ENCODE measurements at regions not wholly inside any gene's neighbourhood (a gene's known extent, or its start where the extent isn't known, plus 50 kb on each side); places are given as distances from the start of the nearest gene placed in this dataset.

DNA sequence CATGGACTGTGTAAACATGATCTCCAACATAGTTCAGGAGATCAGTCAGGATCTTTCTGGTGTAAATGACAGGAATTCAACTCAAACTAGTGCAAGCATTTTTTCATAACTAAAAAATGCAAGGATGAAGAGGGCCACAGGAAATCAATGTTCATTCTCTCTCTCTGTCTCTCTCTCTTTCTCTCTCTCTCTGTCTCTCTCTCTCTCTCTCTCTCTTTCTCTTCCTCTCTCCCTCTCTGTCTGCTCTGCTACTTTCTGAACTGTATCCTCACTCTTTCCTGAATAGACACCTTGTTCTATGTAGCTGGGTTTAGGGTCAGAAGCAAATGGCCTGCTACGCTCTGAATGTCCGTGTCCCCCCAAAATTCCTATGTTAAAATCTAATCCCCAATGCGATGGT, 240.9 kb upstream of the UBE2E2 start:
- in situ Hi-C loops (cut with MboI): no loop called here
- Histone ChIP-seq H3K27ac (ENCODE audit: extremely low read depth, low read depth, low read length) (no peak overlapping the region), H3K4me2 (ENCODE audit: insufficient read depth, low read length) (no peak overlapping the region), H2AFZ (ENCODE audit: low read depth, low read length) (no peak overlapping the region), H3K9ac (ENCODE audit: insufficient read depth in 1 of 2, low read depth in 2 of 2, low read length in 2 of 2) (no peak overlapping the region), H3K4me1 (replicated peaks in 1 of 2; ENCODE audit: control insufficient read depth in 2 of 2, insufficient read depth in 2 of 2, low read length in 2 of 2) (no peaks in the 10 kb centered on the region), H3K9me1 (ENCODE audit: control insufficient read depth, insufficient read depth, low read length) (no peaks in the 10 kb centered on the region), H3K9me3 (replicated peaks; ENCODE audit: control insufficient read depth, insufficient read depth, low read depth, low read length) (peaks cover under 1% of the 10 kb centered on the region; the same call in 1 of the 2 replicates), H3K27me3 (ENCODE audit: control insufficient read depth in 2 of 2, insufficient read depth in 2 of 2, low read length in 2 of 2) (no peaks in the 10 kb centered on the region), H3K4me3 (no peak overlapping the region), H3K79me2 (ENCODE audit: control insufficient read depth, insufficient read depth, low read length) (no peaks in the 10 kb centered on the region), H3K36me3 (ENCODE audit: control insufficient read depth, insufficient read depth, low read length) (no peaks in the 10 kb centered on the region), H4K20me1 (replicated peaks; ENCODE audit: control insufficient read depth, insufficient read depth, low read length) (no peaks in the 10 kb centered on the region)
- no peak for ATAC-seq
- no peak for FAIRE-seq
- no TSS peak for BruUV-seq (replicated peaks)
- intact Hi-C loops (cut with micrococcal nuclease): no loop called here
- CTCF ChIA-PET (ENCODE audit: low intra/inter-chr PET ratio): no interaction called here
- POLR2A ChIA-PET: no interaction called here
- no peak for TF ChIP-seq ZNF764 (CRISPR knock-in tag; IDR thresholded peaks at IDR 0.05; ENCODE audit: low read depth)
- TF ChIP-seq, protein P1, sequence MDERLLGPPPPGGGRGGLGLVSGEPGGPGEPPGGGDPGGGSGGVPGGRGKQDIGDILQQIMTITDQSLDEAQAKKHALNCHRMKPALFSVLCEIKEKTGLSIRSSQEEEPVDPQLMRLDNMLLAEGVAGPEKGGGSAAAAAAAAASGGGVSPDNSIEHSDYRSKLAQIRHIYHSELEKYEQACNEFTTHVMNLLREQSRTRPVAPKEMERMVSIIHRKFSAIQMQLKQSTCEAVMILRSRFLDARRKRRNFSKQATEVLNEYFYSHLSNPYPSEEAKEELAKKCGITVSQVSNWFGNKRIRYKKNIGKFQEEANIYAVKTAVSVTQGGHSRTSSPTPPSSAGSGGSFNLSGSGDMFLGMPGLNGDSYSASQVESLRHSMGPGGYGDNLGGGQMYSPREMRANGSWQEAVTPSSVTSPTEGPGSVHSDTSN (CRISPR knock-in tag; IDR thresholded peaks at IDR 0.05; ENCODE audit: low read depth): no peak
- TF ChIP-seq, protein P1 (tag; conservative IDR thresholded peaks at IDR 0.05; ENCODE audit: low read depth): no peak
- no peak for TF ChIP-seq ZNF707 (CRISPR knock-in tag; conservative IDR thresholded peaks at IDR 0.05)
- TF ChIP-seq HDAC3 (IDR thresholded peaks at IDR 0.05; ENCODE audit: borderline replicate concordance, partially characterized antibody): no peak
- WGBS (ENCODE audit: insufficient coverage, low coverage, missing lambda C conversion rate): 0% methylated on average over 3 of the region's 3 CpGs
- DNase-seq (ENCODE audit: extremely low read depth in 1 of 4, low spot score in 3 of 4): no peak
